ENCODE measurements at regions not wholly inside any gene's neighbourhood (a gene's known extent, or its start where the extent isn't known, plus 50 kb on each side); places are given as distances from the start of the nearest gene placed in this dataset.

DNA sequence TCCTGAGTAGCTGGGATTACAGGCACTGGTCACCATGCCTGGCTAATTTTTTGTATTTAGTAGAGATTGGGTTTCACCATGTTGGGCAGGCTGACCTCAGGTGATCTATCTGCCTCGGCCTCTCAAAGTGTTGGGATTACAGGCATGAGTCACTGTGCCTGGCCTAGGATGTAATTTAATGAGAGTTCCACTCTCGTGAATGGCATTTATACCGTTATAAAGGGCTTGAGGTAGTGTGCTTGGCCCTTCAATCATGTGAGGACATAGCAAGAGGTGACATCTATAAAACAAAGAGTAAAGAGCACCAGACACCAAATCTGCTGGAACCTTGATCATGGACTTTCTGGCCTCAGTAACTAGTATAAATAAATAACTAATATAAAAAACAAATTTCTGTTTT is 93.5 kb upstream of the PPP1R9A start:
- no peaks in the 10 kb centered on the region for H4K20me1 ChIP-seq (ENCODE audit: insufficient read depth)
- no TSS peak for BruUV-seq (replicated peaks)
- no peaks in the 10 kb centered on the region for H3K4me1 ChIP-seq (ENCODE audit: control insufficient read depth in 1 of 2, insufficient read depth in 2 of 2, low read length in 2 of 2)
- no peak overlapping the region for H3K9ac ChIP-seq (ENCODE audit: low read length)
- CTCF ChIA-PET: no interaction called here
- H3K79me2 ChIP-seq (ENCODE audit: insufficient read depth, low read length): no peaks in the 10 kb centered on the region
- RAD21 ChIA-PET (ENCODE audit: low non-redundant PET in 1 of 2, low total read pairs in 2 of 2, uncharacterized antibody in 2 of 2, unreplicated experiment in 2 of 2): no interaction called here
- ATAC-seq: no peak
- H3K9me3 ChIP-seq (ENCODE audit: control insufficient read depth in 1 of 2, insufficient read depth in 1 of 2, low read depth in 1 of 2, low read length in 2 of 2): no peaks in the 10 kb centered on the region
- no peaks in the 10 kb centered on the region for H3K36me3 ChIP-seq (ENCODE audit: control insufficient read depth in 1 of 2, insufficient read depth in 2 of 2, low read length in 2 of 2)
- TF ChIP-seq SRF (IDR thresholded peaks at IDR 0.05; ENCODE audit: low read depth) (no peak), FOSL1 (IDR thresholded peaks at IDR 0.05; ENCODE audit: low read depth) (no peak), ZFX (IDR thresholded peaks at IDR 0.05) (no peak), ZBTB33 (IDR thresholded peaks at IDR 0.05; ENCODE audit: extremely low read depth, insufficient replicate concordance, low read length) (no peak), POLR2A (IDR thresholded peaks at IDR 0.05; ENCODE audit: borderline replicate concordance, extremely low read depth, insufficient read depth, insufficient read length) (no peak), POLR2AphosphoS5 (IDR thresholded peaks at IDR 0.05; ENCODE audit: low read depth, low read length) (no peak), EZH2phosphoT487 (IDR thresholded peaks at IDR 0.05; ENCODE audit: borderline replicate concordance) (no peak), TCF7L2 (IDR thresholded peaks at IDR 0.05; ENCODE audit: borderline replicate concordance, extremely low read depth, insufficient read depth, insufficient read length) (no peak), CEBPB (IDR thresholded peaks at IDR 0.05; ENCODE audit: low read depth) (no peak), ELF1 (IDR thresholded peaks at IDR 0.05; ENCODE audit: borderline replicate concordance, low read depth) (no peak), ATF3 (IDR thresholded peaks at IDR 0.05) (no peak), RAD21 (IDR thresholded peaks at IDR 0.05; ENCODE audit: low read depth) (no peak), CBX3 (IDR thresholded peaks at IDR 0.05; ENCODE audit: low read depth) (no peak), REST (IDR thresholded peaks at IDR 0.05; ENCODE audit: low read depth) (no peak), SP1 (IDR thresholded peaks at IDR 0.05; ENCODE audit: low read depth) (no peak), EZH2 (IDR thresholded peaks at IDR 0.05) (no peak), YY1 (IDR thresholded peaks at IDR 0.05; ENCODE audit: extremely low read depth, insufficient replicate concordance, low read depth, low read length) (no peak), JUND (IDR thresholded peaks at IDR 0.05) (no peak), SIN3A (IDR thresholded peaks at IDR 0.05; ENCODE audit: low read depth) (no peak)
- TF ChIP-seq, protein P1, sequence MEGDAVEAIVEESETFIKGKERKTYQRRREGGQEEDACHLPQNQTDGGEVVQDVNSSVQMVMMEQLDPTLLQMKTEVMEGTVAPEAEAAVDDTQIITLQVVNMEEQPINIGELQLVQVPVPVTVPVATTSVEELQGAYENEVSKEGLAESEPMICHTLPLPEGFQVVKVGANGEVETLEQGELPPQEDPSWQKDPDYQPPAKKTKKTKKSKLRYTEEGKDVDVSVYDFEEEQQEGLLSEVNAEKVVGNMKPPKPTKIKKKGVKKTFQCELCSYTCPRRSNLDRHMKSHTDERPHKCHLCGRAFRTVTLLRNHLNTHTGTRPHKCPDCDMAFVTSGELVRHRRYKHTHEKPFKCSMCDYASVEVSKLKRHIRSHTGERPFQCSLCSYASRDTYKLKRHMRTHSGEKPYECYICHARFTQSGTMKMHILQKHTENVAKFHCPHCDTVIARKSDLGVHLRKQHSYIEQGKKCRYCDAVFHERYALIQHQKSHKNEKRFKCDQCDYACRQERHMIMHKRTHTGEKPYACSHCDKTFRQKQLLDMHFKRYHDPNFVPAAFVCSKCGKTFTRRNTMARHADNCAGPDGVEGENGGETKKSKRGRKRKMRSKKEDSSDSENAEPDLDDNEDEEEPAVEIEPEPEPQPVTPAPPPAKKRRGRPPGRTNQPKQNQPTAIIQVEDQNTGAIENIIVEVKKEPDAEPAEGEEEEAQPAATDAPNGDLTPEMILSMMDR (IDR thresholded peaks at IDR 0.05 in 2 of 3, conservative IDR thresholded peaks at IDR 0.05 in 1 of 3; ENCODE audit: borderline replicate concordance in 1 of 3, insufficient read depth in 1 of 3, low read depth in 2 of 3, low read length in 2 of 3): no peak
- intact Hi-C loops (cut with micrococcal nuclease): no loop called here
- H2AFZ ChIP-seq (ENCODE audit: low read depth, low read length, poor library complexity, severe bottlenecking): no peak overlapping the region
- no peaks in the 10 kb centered on the region for H3K27me3 ChIP-seq (ENCODE audit: insufficient read depth, low read length)
- no peak overlapping the region for H3K27ac ChIP-seq (ENCODE audit: low read depth, low read length)
- no peaks in the 10 kb centered on the region for H3K9me2 ChIP-seq (ENCODE audit: insufficient read depth)
- POLR2A ChIA-PET: no interaction called here
- H3K4me3 ChIP-seq (replicated peaks in 1 of 2; ENCODE audit: low read depth in 1 of 2, low read length in 2 of 2): no peak overlapping the region
- no peak for DNase-seq (ENCODE audit: low read depth, low spot score)
- H3K4me2 ChIP-seq (ENCODE audit: low read length): no peak overlapping the region

Measured in HCT116 (cell line).